GM21717 (cell line): ENCODE measurements at regions not wholly inside any gene's neighbourhood (a gene's known extent, or its start where the extent isn't known, plus 50 kb on each side); places are given as distances from the start of the nearest gene placed in this dataset.
"Not testable (repeated sequence)": the region's sequence is repeated elsewhere in the genome, so short reads cannot be mapped to it uniquely, and the experiment has no call there.

Experiments
- ATAC-seq: cut with Tn5 transposase; IDR thresholded peaks from one replicate; pipeline ENCODE4 v1.9.1; 2021; ENCODE audit warnings: mild to moderate bottlenecking, moderate library complexity; ENCODE audit not compliant: unreplicated experiment

- no peak for ATAC-seq
These were observed 925.3 kb upstream of the CDH10 start for GRCh38 chr5:25570067-25570583.

GRCh38 chr5:25568989-25569625 lies 924.3 kb upstream of the CDH10 start:
- ATAC-seq: no peak

GRCh38 chr5:25568294-25568693 lies 923.5 kb upstream of the CDH10 start:
- no peak for ATAC-seq

GRCh38 chr5:25567881-25568280 lies 923.1 kb upstream of the CDH10 start:
- ATAC-seq: no peak

- no peak for ATAC-seq
These were observed 917.9 kb upstream of the CDH10 start for GRCh38 chr5:25562656-25563055.

GRCh38 chr5:25554077-25554476 lies 909.3 kb upstream of the CDH10 start:
- ATAC-seq: no peak

GRCh38 chr5:25552871-25553481 lies 908.2 kb upstream of the CDH10 start:
- no peak for ATAC-seq

- ATAC-seq: no peak
These were observed 906.0 kb upstream of the CDH10 start for GRCh38 chr5:25550793-25551192.

GRCh38 chr5:25544652-25545249 lies 900.0 kb upstream of the CDH10 start:
- ATAC-seq: peak; percentile 67

GRCh38 chr5:25540628-25541027 lies 895.9 kb upstream of the CDH10 start:
- ATAC-seq: no peak

GRCh38 chr5:25539536-25539935 lies 894.8 kb upstream of the CDH10 start:
- no peak for ATAC-seq

- not testable (repeated sequence) for ATAC-seq
These were observed 891.7 kb upstream of the CDH10 start for GRCh38 chr5:25536461-25536860.

- no peak for ATAC-seq
These were observed 871.4 kb upstream of the CDH10 start for GRCh38 chr5:25516141-25516540.

GRCh38 chr5:25515525-25515924 lies 870.7 kb upstream of the CDH10 start:
- no peak for ATAC-seq

- ATAC-seq: not testable (repeated sequence)
These were observed 865.9 kb upstream of the CDH10 start for GRCh38 chr5:25510692-25511091.

GRCh38 chr5:25508011-25508410 lies 863.2 kb upstream of the CDH10 start:
- not testable (repeated sequence) for ATAC-seq

GRCh38 chr5:25500635-25501034 lies 855.9 kb upstream of the CDH10 start:
- no peak for ATAC-seq

- no peak for ATAC-seq
These were observed 845.2 kb upstream of the CDH10 start for GRCh38 chr5:25489834-25490538.

- no peak for ATAC-seq
These were observed 843.3 kb upstream of the CDH10 start for GRCh38 chr5:25488119-25488518.

GRCh38 chr5:25484391-25484790 lies 839.6 kb upstream of the CDH10 start:
- no peak for ATAC-seq

- ATAC-seq: no peak
These were observed 836.7 kb upstream of the CDH10 start for GRCh38 chr5:25481463-25481862.

- ATAC-seq: no peak
These were observed 814.3 kb upstream of the CDH10 start for GRCh38 chr5:25459082-25459481.
